DOHH2 (cell line): ENCODE measurements at regions not wholly inside any gene's neighbourhood (a gene's known extent, or its start where the extent isn't known, plus 50 kb on each side); places are given as distances from the start of the nearest gene placed in this dataset.
"Not testable (repeated sequence)": the region's sequence is repeated elsewhere in the genome, so short reads cannot be mapped to it uniquely, and the experiment has no call there.

ENCODE experiments used
- H3F3A ChIP-seq: fragments of 200-600 bp; sonication (generic), shearing (Covaris generic); 2 replicates; pipeline ENCODE4 v1.6.0; 2016; ENCODE audit warnings: antibody characterized with exemption, mild to moderate bottlenecking; ENCODE audit not compliant: control insufficient read depth, insufficient read depth
- H3K27ac ChIP-seq: fragments of 200-600 bp; sonication (generic); 2 replicates; pipeline ENCODE4 v1.5.1; 2014; ENCODE audit warnings: low read depth, mild to moderate bottlenecking, low read length, moderate library complexity
- H3K27me3 ChIP-seq: fragments of 200-600 bp; sonication (generic); 2 replicates; pipeline ENCODE4 v1.6.1; 2014; ENCODE audit warnings: mild to moderate bottlenecking, low read length, mixed read lengths; ENCODE audit not compliant: control insufficient read depth
- H3K36me3 ChIP-seq: fragments of 200-600 bp; sonication (generic); 2 replicates; pipeline ENCODE4 v1.6.1; 2014; ENCODE audit warnings: mild to moderate bottlenecking, low read length, moderate library complexity, mixed read lengths; ENCODE audit not compliant: control insufficient read depth
- H3K4me1 ChIP-seq: fragments of 200-600 bp; sonication (generic); 2 replicates; pipeline ENCODE4 v1.6.1; 2014; ENCODE audit warnings: mild to moderate bottlenecking, low read length, mixed read lengths; ENCODE audit not compliant: control insufficient read depth
- H3K4me2 ChIP-seq: fragments of 200-600 bp; sonication (generic); 2 replicates; pipeline ENCODE4 v1.6.0; 2014; ENCODE audit warnings: mild to moderate bottlenecking, low read length, moderate library complexity
- H3K4me3 ChIP-seq: fragments of 200-600 bp; sonication (generic); 2 replicates; pipeline ENCODE4 v1.5.1; 2014; ENCODE audit warnings: mild to moderate bottlenecking, low read length, mixed read lengths
- H3K79me2 ChIP-seq: fragments of 200-600 bp; sonication (generic); 2 replicates; pipeline ENCODE4 v1.6.1; 2014; ENCODE audit warnings: mild to moderate bottlenecking, low read length, mixed read lengths; ENCODE audit not compliant: control insufficient read depth
- H3K9me2 ChIP-seq: fragments of 200-600 bp; sonication (generic); replicated peaks from 2 replicates; pipeline ENCODE4 v1.6.1; 2014; ENCODE audit warnings: mild to moderate bottlenecking, low read length, mixed read lengths; ENCODE audit not compliant: control insufficient read depth
- H3K9me3 ChIP-seq: fragments of 200-600 bp; sonication (generic); 2 replicates; pipeline ENCODE4 v1.6.1; 2014; ENCODE audit warnings: antibody characterized with exemption, low read length, mixed read lengths; ENCODE audit not compliant: control insufficient read depth, insufficient read depth
- H4K20me1 ChIP-seq: fragments of 200-600 bp; sonication (generic); 2 replicates; pipeline ENCODE4 v1.6.0; 2014; ENCODE audit warnings: low read depth, mild to moderate bottlenecking, antibody characterized with exemption, low read length, moderate library complexity; ENCODE audit not compliant: control insufficient read depth, insufficient read depth
- EZH2phosphoT487 ChIP-seq: fragments of 200-600 bp; sonication (generic); IDR thresholded peaks from 2 replicates; pipeline ENCODE4 v1.6.1; 2017; ENCODE audit warnings: borderline replicate concordance, mild to moderate bottlenecking, antibody characterized with exemption, low read length, moderate library complexity, mixed read lengths
- TF ChIP-seq, protein P1 (sequence below): fragments of 200-600 bp; sonication (generic); IDR thresholded peaks from one replicate; pipeline ENCODE4 v1.5.1; 2014; ENCODE audit warnings: antibody characterized with exemption, mild to moderate bottlenecking, low read depth, low read length; ENCODE audit not compliant: poor library complexity, severe bottlenecking

- Histone ChIP-seq H3K36me3 (no peaks in the 10 kb centered on the region), H3K4me1 (no peaks in the 10 kb centered on the region), H3K4me3 (no peak overlapping the region), H4K20me1 (no peaks in the 10 kb centered on the region), H3K27me3 (no peaks in the 10 kb centered on the region), H3K27ac (no peak overlapping the region), H3K9me2 (no peaks in the 10 kb centered on the region), H3K9me3 (no peaks in the 10 kb centered on the region), H3K79me2 (no peaks in the 10 kb centered on the region), H3K4me2 (no peak overlapping the region), H3F3A (no peaks in the 10 kb centered on the region)
- TF ChIP-seq EZH2phosphoT487 = no peak
- TF ChIP-seq, protein P1, sequence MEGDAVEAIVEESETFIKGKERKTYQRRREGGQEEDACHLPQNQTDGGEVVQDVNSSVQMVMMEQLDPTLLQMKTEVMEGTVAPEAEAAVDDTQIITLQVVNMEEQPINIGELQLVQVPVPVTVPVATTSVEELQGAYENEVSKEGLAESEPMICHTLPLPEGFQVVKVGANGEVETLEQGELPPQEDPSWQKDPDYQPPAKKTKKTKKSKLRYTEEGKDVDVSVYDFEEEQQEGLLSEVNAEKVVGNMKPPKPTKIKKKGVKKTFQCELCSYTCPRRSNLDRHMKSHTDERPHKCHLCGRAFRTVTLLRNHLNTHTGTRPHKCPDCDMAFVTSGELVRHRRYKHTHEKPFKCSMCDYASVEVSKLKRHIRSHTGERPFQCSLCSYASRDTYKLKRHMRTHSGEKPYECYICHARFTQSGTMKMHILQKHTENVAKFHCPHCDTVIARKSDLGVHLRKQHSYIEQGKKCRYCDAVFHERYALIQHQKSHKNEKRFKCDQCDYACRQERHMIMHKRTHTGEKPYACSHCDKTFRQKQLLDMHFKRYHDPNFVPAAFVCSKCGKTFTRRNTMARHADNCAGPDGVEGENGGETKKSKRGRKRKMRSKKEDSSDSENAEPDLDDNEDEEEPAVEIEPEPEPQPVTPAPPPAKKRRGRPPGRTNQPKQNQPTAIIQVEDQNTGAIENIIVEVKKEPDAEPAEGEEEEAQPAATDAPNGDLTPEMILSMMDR = no peak
These were observed 65.0 kb upstream of the TMEM18 start for GRCh38 chr2:742221-742620.

DNA sequence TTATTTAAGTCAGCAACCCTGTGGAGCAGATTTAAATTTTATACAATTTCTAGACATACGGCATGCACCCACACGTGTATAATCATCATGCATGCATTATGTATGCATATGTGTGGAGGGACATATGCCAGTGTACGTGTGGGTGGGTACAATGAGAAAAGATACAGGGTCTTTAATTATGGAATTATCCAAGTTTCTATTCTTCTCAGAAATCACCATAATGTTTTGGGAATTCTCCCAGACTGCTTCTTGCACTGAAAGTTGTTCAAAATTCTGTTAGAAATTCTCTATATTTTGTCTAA is 63.9 kb upstream of the TMEM18 start:
- Histone ChIP-seq H3K36me3 (no peaks in the 10 kb centered on the region), H3F3A (no peaks in the 10 kb centered on the region), H3K4me1 (no peaks in the 10 kb centered on the region), H3K9me2 (no peaks in the 10 kb centered on the region), H3K27me3 (no peaks in the 10 kb centered on the region), H3K27ac (no peak overlapping the region), H3K9me3 (no peaks in the 10 kb centered on the region), H4K20me1 (no peaks in the 10 kb centered on the region), H3K4me3 (no peak overlapping the region), H3K79me2 (no peaks in the 10 kb centered on the region), H3K4me2 (no peak overlapping the region)
- no peak for TF ChIP-seq EZH2phosphoT487
- TF ChIP-seq, protein P1 = no peak

DNA sequence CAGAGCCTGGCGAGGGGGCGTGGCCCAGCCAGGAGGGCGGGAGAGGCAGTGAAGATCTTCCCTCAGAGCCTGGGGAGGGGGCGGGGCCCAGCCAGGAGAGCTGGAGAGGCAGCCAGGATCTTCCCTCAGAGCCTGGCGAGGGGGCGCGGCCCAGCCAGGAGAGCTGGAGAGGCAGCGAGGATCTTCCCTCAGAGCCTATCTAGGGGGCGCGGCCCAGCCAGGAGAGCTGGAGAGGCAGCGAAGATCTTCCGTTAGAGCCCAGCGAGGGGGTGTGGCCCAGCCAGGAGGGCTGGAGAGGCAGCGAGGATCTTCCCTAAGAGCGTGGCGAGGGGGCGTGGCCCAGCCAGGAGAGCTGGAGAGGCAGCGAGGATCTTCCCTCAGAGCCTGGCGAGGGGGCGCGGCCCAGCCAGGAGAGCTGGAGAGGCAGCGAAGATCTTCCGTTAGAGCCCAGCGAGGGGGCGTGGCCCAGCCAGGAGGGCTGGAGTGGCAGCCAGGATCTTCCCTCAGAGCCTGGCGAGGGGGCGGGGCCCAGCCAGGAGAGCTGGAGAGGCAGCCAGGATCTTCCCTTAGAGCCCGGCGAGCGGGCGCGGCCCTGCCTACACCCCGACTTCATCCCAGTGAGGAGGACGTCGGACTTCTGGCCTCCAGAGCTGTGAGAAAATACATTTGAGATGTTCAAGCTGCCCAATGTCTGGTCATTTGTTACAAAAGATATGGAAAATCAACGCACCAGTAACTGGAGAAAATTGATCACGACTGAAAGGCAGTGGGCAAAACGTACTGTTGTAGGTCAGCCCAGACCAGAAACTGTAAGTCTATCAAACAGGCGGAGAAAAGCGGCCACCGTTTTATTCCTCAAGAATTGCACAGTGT is 63.4 kb upstream of the TMEM18 start:
- not testable (repeated sequence) for H3K4me2 ChIP-seq, H4K20me1 ChIP-seq, H3K27ac ChIP-seq

DNA sequence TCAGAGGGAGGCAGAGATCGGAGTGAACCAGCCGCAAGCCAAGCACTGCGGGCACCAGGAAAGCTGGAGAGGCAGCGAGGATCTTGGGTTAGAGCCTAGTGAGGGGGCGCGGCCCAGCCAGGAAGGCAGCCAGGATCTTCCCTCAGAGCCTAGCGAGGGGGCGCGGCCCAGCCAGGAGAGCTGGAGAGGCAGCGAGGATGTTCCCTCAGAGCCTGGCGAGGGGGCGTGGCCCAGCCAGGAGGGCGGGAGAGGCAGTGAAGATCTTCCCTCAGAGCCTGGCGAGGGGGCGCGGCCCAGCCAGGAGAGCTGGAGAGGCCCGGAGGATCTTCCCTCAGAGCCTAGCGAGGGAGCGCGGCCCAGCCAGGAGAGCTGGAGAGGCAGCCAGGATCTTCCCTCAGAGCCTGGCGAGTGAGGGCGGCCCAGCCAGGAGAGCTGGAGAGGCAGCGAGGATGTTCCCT is 62.7 kb upstream of the TMEM18 start:
- not testable (repeated sequence) for H3K36me3 ChIP-seq, H3K27ac ChIP-seq, H3K9me2 ChIP-seq, H3K9me3 ChIP-seq, H4K20me1 ChIP-seq, H3K4me1 ChIP-seq, H3K4me3 ChIP-seq, H3K79me2 ChIP-seq, H3F3A ChIP-seq, H3K27me3 ChIP-seq, H3K4me2 ChIP-seq

More for the DNA sequence above, 63.4 kb upstream of the TMEM18 start:
- not testable (repeated sequence) for H3K4me1 ChIP-seq, H3K79me2 ChIP-seq, H3K36me3 ChIP-seq, H3K9me2 ChIP-seq, H3K4me3 ChIP-seq, H3K27me3 ChIP-seq, H3F3A ChIP-seq, H3K9me3 ChIP-seq
